Liver (tissue), 3 donors: ENCODE measurements at regions not wholly inside any gene's neighbourhood (a gene's known extent, or its start where the extent isn't known, plus 50 kb on each side); places are given as distances from the start of the nearest gene placed in this dataset.

Experiments used
- CTCF ChIP-seq: fragments of 150-350 bp; IDR thresholded peaks from 2 replicates; pipeline ENCODE4 v1.5.1; 2017; ENCODE audit warnings: improper control_type of control experiment, low read depth, low read length; ENCODE audit not compliant: missing input control
- EGR1 ChIP-seq, 2 donors: IDR thresholded peaks; 2 replicates each; pipeline ENCODE4 v1.6.1; 2016 to 2018; ENCODE audit warnings: antibody characterized with exemption in 2 of 2, low read depth in 2 of 2
- GABPA ChIP-seq, 2 donors: IDR thresholded peaks in 1 of 2; conservative IDR thresholded peaks in 1 of 2; 2 replicates each; pipeline ENCODE4 v1.6.1; 2016; ENCODE audit warnings: antibody characterized with exemption in 2 of 2, mild to moderate bottlenecking in 1 of 2, moderate library complexity in 1 of 2
- NR2F2 ChIP-seq: IDR thresholded peaks from 2 replicates; pipeline ENCODE4 v1.6.1; 2016; ENCODE audit warnings: antibody characterized with exemption
- REST ChIP-seq: IDR thresholded peaks from 2 replicates; pipeline ENCODE4 v1.6.1; 2016; ENCODE audit warnings: antibody characterized with exemption, mild to moderate bottlenecking
- YY1 ChIP-seq: IDR thresholded peaks from 2 replicates; pipeline ENCODE4 v1.6.1; 2016; ENCODE audit warnings: antibody characterized with exemption, mild to moderate bottlenecking
- ZBTB33 ChIP-seq: IDR thresholded peaks from 2 replicates; pipeline ENCODE4 v1.6.1; 2016; ENCODE audit warnings: antibody characterized with exemption
- donor health status: healthy.
- donor health status: healthy.

- no peak for TF ChIP-seq NR2F2
- TF ChIP-seq CTCF: no peak
- no peak for TF ChIP-seq REST
- no peak for TF ChIP-seq ZBTB33
- TF ChIP-seq YY1: no peak
- TF ChIP-seq GABPA (IDR thresholded peaks at IDR 0.05 in 1 of 2, conservative IDR thresholded peaks at IDR 0.05 in 1 of 2): no peak
- no peak for TF ChIP-seq EGR1 (IDR thresholded peaks at IDR 0.05; ENCODE audit: low read depth in 2 of 2)
Measured at GRCh38 chr2:185663811-185664210, 74.8 kb upstream of the FSIP2 start.
